ENCODE measurements at regions not wholly inside any gene's neighbourhood (a gene's known extent, or its start where the extent isn't known, plus 50 kb on each side); places are given as distances from the start of the nearest gene placed in this dataset.

DNA sequence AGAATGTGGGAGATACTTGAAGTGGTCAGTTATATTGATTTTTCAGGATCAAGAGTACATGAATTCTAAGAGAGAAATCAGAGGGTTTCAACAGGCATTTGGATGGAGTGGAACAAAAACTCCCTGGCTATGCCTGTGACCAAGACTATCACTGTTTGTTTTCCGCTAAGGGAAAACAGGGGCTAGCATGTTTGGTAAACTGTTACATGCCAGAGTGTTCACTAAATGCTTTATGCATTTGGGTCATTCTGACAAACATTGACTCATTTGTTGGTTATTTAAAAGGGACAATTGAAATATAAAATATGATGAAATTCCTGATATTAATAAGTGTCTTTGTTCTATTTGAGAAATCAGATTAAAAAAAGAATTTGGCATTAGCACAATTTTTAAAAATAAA is 603.9 kb upstream of the KCNMB2 start:
- Histone ChIP-seq H3K4me3 (ENCODE audit: low read depth, low read length) (no peak overlapping the region), H3K4me1 (ENCODE audit: insufficient read depth) (no peaks in the 10 kb centered on the region), H3K27ac (ENCODE audit: low read depth) (no peak overlapping the region), H3K36me3 (ENCODE audit: insufficient read depth) (no peaks in the 10 kb centered on the region)
- no peak for DNase-seq (ENCODE audit: extremely low spot score)
- WGBS = 94% methylated on average over 1 of the region's 1 CpG

- no peaks in the 10 kb centered on the region for H3K36me3 ChIP-seq (ENCODE audit: insufficient read depth)
- H3K4me1 ChIP-seq (ENCODE audit: insufficient read depth) = no peaks in the 10 kb centered on the region
- no peak overlapping the region for H3K4me3 ChIP-seq (ENCODE audit: low read depth, low read length)
- no peak for DNase-seq (ENCODE audit: extremely low spot score)
- H3K27ac ChIP-seq (ENCODE audit: low read depth) = no peak overlapping the region
- 83% methylated on average over 5 of the region's 5 CpGs for WGBS
Measured at GRCh38 chr3:177932750-177933660, 603.2 kb upstream of the KCNMB2 start.

- no peak for DNase-seq (ENCODE audit: extremely low spot score)
- Histone ChIP-seq H3K4me1 (ENCODE audit: insufficient read depth) (no peaks in the 10 kb centered on the region), H3K27ac (ENCODE audit: low read depth) (no peak overlapping the region), H3K4me3 (ENCODE audit: low read depth, low read length) (no peak overlapping the region), H3K36me3 (ENCODE audit: insufficient read depth) (no peaks in the 10 kb centered on the region)
- WGBS = 81% methylated on average over 10 of the region's 10 CpGs
Measured at GRCh38 chr3:177934001-177934891, 602.0 kb upstream of the KCNMB2 start.

GRCh38 chr3:177935047-177935446 is 601.2 kb upstream of the KCNMB2 start:
- no peak overlapping the region for H3K4me3 ChIP-seq (ENCODE audit: low read depth, low read length)
- 83% methylated on average over 6 of the region's 6 CpGs for WGBS
- H3K36me3 ChIP-seq (ENCODE audit: insufficient read depth) = no peaks in the 10 kb centered on the region
- H3K4me1 ChIP-seq (ENCODE audit: insufficient read depth) = no peaks in the 10 kb centered on the region
- DNase-seq (ENCODE audit: extremely low spot score) = no peak
- H3K27ac ChIP-seq (ENCODE audit: low read depth) = no peak overlapping the region

DNA sequence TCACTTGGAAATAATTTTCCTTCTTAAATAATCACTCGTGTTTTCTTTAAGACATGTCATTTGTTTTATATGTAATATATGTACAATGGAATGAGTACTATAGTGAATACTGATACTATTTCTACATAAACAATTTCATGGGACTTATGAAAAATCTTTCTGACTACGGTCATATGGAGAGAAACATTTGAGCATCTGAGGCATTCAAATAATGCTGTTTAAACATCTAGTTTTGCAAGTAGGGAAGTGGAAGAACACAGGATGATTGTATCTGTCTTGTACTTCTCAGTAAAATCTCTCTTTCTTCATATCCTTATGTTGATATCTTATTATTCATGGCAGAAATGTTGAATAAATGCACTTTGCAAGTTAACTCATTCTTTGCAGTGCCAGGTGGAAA is 599.5 kb upstream of the KCNMB2 start:
- no peak for DNase-seq (ENCODE audit: extremely low spot score)
- Histone ChIP-seq H3K27ac (ENCODE audit: low read depth) (no peak overlapping the region), H3K4me1 (ENCODE audit: insufficient read depth) (no peaks in the 10 kb centered on the region), H3K4me3 (ENCODE audit: low read depth, low read length) (no peak overlapping the region), H3K36me3 (ENCODE audit: insufficient read depth) (no peaks in the 10 kb centered on the region)
- 92% methylated on average over 2 of the region's 2 CpGs for WGBS

- Histone ChIP-seq H3K4me3 (ENCODE audit: low read depth, low read length) (no peak overlapping the region), H3K36me3 (ENCODE audit: insufficient read depth) (no peaks in the 10 kb centered on the region), H3K4me1 (ENCODE audit: insufficient read depth) (no peaks in the 10 kb centered on the region), H3K27ac (ENCODE audit: low read depth) (no peak overlapping the region)
- DNase-seq (ENCODE audit: extremely low spot score) = no peak
- 96% methylated on average over 2 of the region's 2 CpGs for WGBS
Measured at GRCh38 chr3:177942911-177943310, 593.3 kb upstream of the KCNMB2 start.

GRCh38 chr3:177944228-177944661 is 592.0 kb upstream of the KCNMB2 start:
- no peaks in the 10 kb centered on the region for H3K4me1 ChIP-seq (ENCODE audit: insufficient read depth)
- 71% methylated on average over 2 of the region's 2 CpGs for WGBS
- no peak overlapping the region for H3K4me3 ChIP-seq (ENCODE audit: low read depth, low read length)
- H3K27ac ChIP-seq (ENCODE audit: low read depth) = no peak overlapping the region
- H3K36me3 ChIP-seq (ENCODE audit: insufficient read depth) = no peaks in the 10 kb centered on the region
- no peak for DNase-seq (ENCODE audit: extremely low spot score)

GRCh38 chr3:177946048-177946447 is 590.2 kb upstream of the KCNMB2 start:
- DNase-seq (ENCODE audit: extremely low spot score) = no peak
- 93% methylated on average over 7 of the region's 7 CpGs for WGBS

DNA sequence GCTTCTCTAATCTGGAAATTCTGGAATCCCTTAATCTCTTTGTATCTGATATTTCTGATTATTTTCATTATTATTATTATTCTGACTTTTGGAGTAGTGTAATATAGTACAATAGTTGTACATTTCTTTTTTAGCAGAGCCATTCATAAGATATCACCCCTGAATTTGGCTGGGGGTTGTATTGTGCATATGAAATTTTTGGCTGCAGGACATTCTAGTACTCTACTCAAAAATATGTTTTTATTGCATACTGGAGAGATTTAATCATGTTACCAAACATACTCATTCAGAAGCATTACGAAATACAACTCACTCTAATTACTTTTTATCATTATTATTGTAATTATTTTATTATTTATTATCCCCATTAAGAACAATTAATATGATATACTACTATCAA is 589.7 kb upstream of the KCNMB2 start:
- DNase-seq (ENCODE audit: extremely low spot score) = no peak
- no peak overlapping the region for H3K27ac ChIP-seq (ENCODE audit: low read depth)
- H3K36me3 ChIP-seq (ENCODE audit: insufficient read depth) = no peaks in the 10 kb centered on the region
- WGBS = 69% methylated on average over 1 of the region's 1 CpG
- H3K4me1 ChIP-seq (ENCODE audit: insufficient read depth) = no peaks in the 10 kb centered on the region
- no peak overlapping the region for H3K4me3 ChIP-seq (ENCODE audit: low read depth, low read length)

More at GRCh38 chr3:177946048-177946447, 590.2 kb upstream of the KCNMB2 start:
- Histone ChIP-seq H3K4me1 (ENCODE audit: insufficient read depth) (no peaks in the 10 kb centered on the region), H3K27ac (ENCODE audit: low read depth) (no peak overlapping the region), H3K4me3 (ENCODE audit: low read depth, low read length) (no peak overlapping the region), H3K36me3 (ENCODE audit: insufficient read depth) (no peaks in the 10 kb centered on the region)

DNA sequence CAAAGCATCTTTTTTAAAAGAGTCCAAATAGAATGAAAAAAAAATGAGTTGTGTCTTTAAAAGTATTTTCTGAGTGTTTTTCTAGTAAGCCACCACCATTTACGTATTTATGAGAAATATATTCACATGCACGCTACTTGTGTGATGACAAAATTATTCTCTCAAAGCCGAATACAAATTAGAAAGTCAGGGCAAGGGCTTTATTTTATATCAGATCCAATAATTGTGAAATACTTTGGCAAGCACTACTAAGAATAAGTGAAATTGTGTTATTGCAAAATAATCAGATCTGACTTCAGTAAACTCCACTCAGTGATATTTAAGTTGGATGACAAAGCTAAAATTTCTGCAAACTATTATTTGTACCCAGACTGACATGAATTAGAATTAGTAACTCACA is 589.3 kb upstream of the KCNMB2 start:
- no peak for DNase-seq (ENCODE audit: extremely low spot score)
- Histone ChIP-seq H3K4me3 (ENCODE audit: low read depth, low read length) (no peak overlapping the region), H3K4me1 (ENCODE audit: insufficient read depth) (no peaks in the 10 kb centered on the region), H3K36me3 (ENCODE audit: insufficient read depth) (no peaks in the 10 kb centered on the region), H3K27ac (ENCODE audit: low read depth) (no peak overlapping the region)
- 65% methylated on average over 3 of the region's 3 CpGs for WGBS

GRCh38 chr3:177947901-177948300 is 588.3 kb upstream of the KCNMB2 start:
- H3K4me1 ChIP-seq (ENCODE audit: insufficient read depth) = no peaks in the 10 kb centered on the region
- no peaks in the 10 kb centered on the region for H3K36me3 ChIP-seq (ENCODE audit: insufficient read depth)
- no peak overlapping the region for H3K4me3 ChIP-seq (ENCODE audit: low read depth, low read length)
- DNase-seq (ENCODE audit: extremely low spot score) = no peak
- H3K27ac ChIP-seq (ENCODE audit: low read depth) = no peak overlapping the region
- WGBS = over 99% methylated on average over 2 of the region's 2 CpGs

DNA sequence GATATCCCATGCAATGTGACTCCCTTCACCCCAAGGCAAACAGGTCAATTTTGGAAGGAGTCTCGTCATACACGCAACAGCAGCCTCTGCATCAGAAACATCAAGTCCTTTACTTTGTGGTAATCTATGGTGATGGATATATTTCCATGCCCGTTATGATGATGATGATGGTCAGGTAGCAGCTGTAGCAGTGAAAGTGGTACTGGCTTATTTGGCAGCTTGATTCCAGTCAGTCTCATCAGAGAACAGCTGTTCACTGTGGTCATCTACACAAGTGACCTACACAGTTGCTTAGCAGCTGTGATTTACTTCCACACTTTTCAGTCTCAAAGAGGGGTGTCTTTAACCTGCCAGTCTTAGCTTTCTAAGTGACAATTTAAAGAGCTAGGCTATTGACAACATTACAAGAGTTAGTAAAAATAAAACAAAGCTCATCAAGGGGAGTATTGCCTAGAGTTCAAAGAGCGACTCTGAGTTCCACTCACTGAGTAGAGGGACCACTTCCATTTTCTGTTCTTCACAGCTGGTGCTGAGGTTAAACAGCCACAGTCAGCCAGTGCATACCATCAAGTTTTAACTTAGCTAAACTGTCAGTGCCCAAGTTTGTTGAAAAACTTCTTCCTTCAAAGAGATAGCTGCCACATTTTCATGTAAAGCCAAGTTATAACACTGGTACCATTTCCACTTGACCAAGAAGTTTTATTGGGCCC is 587.4 kb upstream of the KCNMB2 start:
- 95% methylated on average over 4 of the region's 4 CpGs for WGBS
- Histone ChIP-seq H3K27ac (ENCODE audit: low read depth) (no peak overlapping the region), H3K4me1 (ENCODE audit: insufficient read depth) (no peaks in the 10 kb centered on the region), H3K4me3 (ENCODE audit: low read depth, low read length) (no peak overlapping the region), H3K36me3 (ENCODE audit: insufficient read depth) (no peaks in the 10 kb centered on the region)
- no peak for DNase-seq (ENCODE audit: extremely low spot score)

DNA sequence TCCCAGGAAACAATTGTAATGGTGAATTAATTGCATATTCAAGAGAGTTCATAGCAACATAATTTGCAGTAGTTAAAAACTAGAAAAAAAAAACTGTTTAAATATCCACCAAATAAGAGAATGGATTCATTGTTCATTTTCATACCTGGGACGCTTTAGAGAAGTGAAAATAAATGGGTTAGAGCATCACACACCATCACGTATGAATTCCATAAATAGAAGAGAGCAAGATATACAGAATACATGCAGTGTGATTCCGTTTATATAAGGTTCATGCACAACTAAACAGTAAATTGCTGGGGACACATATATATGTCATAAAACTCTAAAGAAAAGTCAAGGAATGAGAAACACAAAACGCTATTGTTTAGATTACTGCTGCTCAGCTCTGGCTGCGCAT is 577.0 kb upstream of the KCNMB2 start:
- 76% methylated on average over 5 of the region's 5 CpGs for WGBS
- peaks cover 1% of the 10 kb centered on the region for H3K4me1 ChIP-seq (ENCODE audit: insufficient read depth)
- no peak overlapping the region for H3K27ac ChIP-seq (ENCODE audit: low read depth)
- H3K4me3 ChIP-seq (ENCODE audit: low read depth, low read length) = no peak overlapping the region
- no peaks in the 10 kb centered on the region for H3K36me3 ChIP-seq (ENCODE audit: insufficient read depth)
- no peak for DNase-seq (ENCODE audit: extremely low spot score)

Data from urinary bladder (tissue), 3 donors.